Chondrocyte (in vitro differentiated cells): ENCODE measurements at regions not wholly inside any gene's neighbourhood (a gene's known extent, or its start where the extent isn't known, plus 50 kb on each side); places are given as distances from the start of the nearest gene placed in this dataset.

Experiments
- DNase-seq: peaks from one replicate; pipeline ENCODE4 v3.0.0; 2021; ENCODE audit warnings: mixed read lengths, low spot score
- H3K27ac Mint-ChIP-seq: one replicate; pipeline ENCODE4 v1.8.0; 2021; ENCODE audit warnings: mild to moderate bottlenecking, moderate library complexity, mixed read lengths; ENCODE audit not compliant: unreplicated experiment
- H3K27me3 Mint-ChIP-seq: 2 replicates; pipeline ENCODE4 v1.8.0; 2021; ENCODE audit warnings: low read depth, mixed read lengths
- H3K36me3 Mint-ChIP-seq: 2 replicates; pipeline ENCODE4 v1.8.0; 2021; ENCODE audit warnings: low read depth, mixed read lengths
- H3K4me1 Mint-ChIP-seq: 2 replicates; pipeline ENCODE4 v1.8.0; 2021; ENCODE audit warnings: low read depth, mild to moderate bottlenecking, mixed read lengths
- H3K4me3 Mint-ChIP-seq: one replicate; pipeline ENCODE4 v1.8.0; 2021; ENCODE audit warnings: mild to moderate bottlenecking, moderate library complexity, mixed read lengths; ENCODE audit not compliant: unreplicated experiment
- H3K9me3 Mint-ChIP-seq: 2 replicates; pipeline ENCODE4 v1.8.0; 2021; ENCODE audit warnings: low read depth, mixed read lengths
- TF ChIP-seq, protein P1 (sequence below): fragments of 200-600 bp; sonication (generic); IDR thresholded peaks from 2 replicates; pipeline ENCODE4 v1.5.0; 2021; ENCODE audit warnings: antibody characterized with exemption, mild to moderate bottlenecking, moderate library complexity

DNA sequence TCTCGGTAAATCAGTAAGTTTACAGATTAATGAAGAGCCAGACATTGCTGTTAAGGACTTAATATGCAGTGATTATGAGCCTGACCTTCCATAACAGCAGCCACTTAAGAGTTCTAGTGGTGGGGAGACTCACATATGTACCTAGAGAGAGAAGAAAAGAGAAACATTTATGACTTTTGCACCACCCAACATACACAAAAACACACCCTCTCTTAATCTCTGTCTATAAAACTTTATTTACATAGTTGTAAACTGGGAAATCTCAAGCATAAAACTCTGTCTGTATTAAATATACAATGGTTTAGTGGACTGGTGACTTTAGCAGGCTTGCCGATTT lies 347.4 kb upstream of the ADGRL2 start:
- TF ChIP-seq, protein P1, sequence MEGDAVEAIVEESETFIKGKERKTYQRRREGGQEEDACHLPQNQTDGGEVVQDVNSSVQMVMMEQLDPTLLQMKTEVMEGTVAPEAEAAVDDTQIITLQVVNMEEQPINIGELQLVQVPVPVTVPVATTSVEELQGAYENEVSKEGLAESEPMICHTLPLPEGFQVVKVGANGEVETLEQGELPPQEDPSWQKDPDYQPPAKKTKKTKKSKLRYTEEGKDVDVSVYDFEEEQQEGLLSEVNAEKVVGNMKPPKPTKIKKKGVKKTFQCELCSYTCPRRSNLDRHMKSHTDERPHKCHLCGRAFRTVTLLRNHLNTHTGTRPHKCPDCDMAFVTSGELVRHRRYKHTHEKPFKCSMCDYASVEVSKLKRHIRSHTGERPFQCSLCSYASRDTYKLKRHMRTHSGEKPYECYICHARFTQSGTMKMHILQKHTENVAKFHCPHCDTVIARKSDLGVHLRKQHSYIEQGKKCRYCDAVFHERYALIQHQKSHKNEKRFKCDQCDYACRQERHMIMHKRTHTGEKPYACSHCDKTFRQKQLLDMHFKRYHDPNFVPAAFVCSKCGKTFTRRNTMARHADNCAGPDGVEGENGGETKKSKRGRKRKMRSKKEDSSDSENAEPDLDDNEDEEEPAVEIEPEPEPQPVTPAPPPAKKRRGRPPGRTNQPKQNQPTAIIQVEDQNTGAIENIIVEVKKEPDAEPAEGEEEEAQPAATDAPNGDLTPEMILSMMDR: no peak
- H3K9me3 Mint-ChIP-seq: no peaks in the 10 kb centered on the region
- H3K27me3 Mint-ChIP-seq: no peaks in the 10 kb centered on the region
- DNase-seq: no peak
- H3K4me1 Mint-ChIP-seq: no peaks in the 10 kb centered on the region
- no peaks in the 10 kb centered on the region for H3K36me3 Mint-ChIP-seq
- H3K27ac Mint-ChIP-seq: no peak overlapping the region
- no peak overlapping the region for H3K4me3 Mint-ChIP-seq

DNA sequence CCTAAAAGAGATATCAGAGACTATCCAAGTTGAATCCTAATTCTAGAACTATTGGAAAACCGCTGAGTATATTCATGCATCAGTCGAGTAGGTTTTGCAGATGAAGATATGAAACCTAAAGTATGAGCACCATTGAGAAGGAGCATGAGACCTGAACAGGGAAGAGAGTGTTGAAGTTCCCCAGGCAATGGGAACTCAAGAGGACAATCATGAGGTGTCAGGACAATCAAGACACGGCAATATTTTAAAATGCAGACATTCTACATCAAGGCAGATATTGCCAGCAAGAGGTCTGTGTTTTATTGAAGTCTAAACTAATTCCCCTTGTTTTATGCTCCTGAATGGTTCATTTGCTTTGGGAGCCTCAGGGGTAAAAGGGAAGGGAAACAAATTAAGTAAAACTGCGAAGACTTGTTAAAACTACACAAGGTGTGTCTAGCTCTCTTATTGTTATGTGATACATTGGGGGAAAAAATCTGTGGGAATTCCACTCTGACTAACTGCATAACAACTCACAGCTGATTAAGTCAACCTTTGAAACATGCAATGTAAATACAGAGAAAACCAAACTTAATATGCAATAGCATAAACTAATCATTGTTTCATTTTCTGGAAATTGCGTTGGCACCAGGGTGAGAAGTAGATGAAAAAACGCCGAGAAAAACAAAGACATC lies 347.9 kb upstream of the ADGRL2 start:
- TF ChIP-seq, protein P1: no peak
- no peaks in the 10 kb centered on the region for H3K36me3 Mint-ChIP-seq
- DNase-seq: no peak
- H3K27ac Mint-ChIP-seq: no peak overlapping the region
- H3K4me3 Mint-ChIP-seq: no peak overlapping the region
- H3K27me3 Mint-ChIP-seq: no peaks in the 10 kb centered on the region
- no peaks in the 10 kb centered on the region for H3K9me3 Mint-ChIP-seq
- H3K4me1 Mint-ChIP-seq: no peaks in the 10 kb centered on the region

DNA sequence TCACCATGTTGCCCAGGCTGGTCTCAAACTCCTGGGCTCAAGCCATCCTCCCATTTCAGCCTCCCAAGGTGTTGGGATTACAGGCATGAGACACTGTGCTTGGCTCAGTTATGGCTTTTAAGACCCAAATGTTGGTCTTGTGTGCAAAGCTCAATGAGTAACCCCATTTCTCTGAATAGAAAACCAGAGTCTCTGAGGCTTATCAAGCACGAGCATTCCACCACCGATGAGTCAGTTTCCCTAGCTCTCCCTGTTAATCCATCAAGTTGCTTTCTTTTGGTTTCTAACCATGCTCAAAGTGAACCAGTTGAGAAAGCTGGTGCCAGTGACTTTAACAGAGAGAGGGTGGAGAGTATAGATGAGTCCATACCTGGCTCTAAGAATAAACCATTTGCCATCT lies 350.9 kb upstream of the ADGRL2 start:
- TF ChIP-seq, protein P1: no peak
- H3K27me3 Mint-ChIP-seq: no peaks in the 10 kb centered on the region
- no peak for DNase-seq
- no peaks in the 10 kb centered on the region for H3K9me3 Mint-ChIP-seq
- H3K4me1 Mint-ChIP-seq: no peaks in the 10 kb centered on the region
- H3K4me3 Mint-ChIP-seq: no peak overlapping the region
- H3K36me3 Mint-ChIP-seq: no peaks in the 10 kb centered on the region
- H3K27ac Mint-ChIP-seq: no peak overlapping the region

DNA sequence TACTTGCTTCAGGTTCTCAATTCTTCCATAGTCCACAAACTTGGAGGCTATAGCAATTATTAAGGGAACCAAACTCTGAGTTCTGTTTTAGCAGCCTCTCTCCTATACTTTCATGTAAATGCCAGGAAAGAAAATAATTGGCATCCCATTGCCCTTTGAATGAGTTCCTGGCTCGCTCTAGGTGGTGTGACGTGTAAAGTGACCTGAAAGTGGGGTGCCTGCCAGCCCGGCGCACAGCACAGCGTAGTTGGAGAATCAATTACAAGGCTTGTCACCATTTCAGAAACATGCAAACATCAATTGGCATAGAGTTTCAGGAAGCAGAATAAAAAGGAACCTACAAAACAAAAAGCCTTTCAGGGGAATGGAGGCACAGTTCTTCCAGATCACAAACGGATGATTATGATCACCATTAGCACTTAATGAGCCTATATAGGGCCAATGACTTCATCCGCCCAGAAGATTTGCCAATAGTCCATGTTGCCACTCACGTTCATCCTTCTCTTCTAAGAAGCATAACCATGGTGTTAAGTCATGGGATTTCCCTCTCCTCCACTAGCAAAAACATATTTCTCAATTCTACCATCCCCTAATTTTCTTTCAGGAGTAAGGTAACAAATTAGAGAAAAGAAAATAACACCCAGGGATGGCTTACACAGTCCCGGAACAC lies 354.6 kb upstream of the ADGRL2 start:
- no peaks in the 10 kb centered on the region for H3K4me1 Mint-ChIP-seq
- TF ChIP-seq, protein P1: no peak
- H3K36me3 Mint-ChIP-seq: no peaks in the 10 kb centered on the region
- H3K4me3 Mint-ChIP-seq: no peak overlapping the region
- no peaks in the 10 kb centered on the region for H3K9me3 Mint-ChIP-seq
- H3K27ac Mint-ChIP-seq: no peak overlapping the region
- H3K27me3 Mint-ChIP-seq: no peaks in the 10 kb centered on the region
- DNase-seq: no peak

DNA sequence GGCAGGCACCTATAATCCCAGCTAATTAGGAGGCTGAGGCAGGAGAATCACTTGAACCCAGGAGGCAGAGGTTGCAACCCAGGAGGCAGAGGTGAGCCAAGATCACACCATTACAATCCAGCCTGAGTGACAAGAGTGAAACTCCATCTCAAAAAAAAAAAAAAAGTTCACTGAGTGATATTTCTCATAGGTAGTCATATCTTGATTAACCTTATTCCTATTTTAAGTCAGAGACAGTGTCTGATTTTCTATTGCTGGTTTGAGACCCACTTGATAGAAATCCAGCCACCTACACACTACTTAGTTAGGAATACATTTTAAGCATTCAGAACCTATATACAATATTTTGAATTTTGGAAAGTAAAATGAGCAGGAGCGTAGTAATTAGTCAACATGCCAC lies 357.4 kb upstream of the ADGRL2 start:
- Mint-ChIP-seq H3K4me3 (no peak overlapping the region), H3K27ac (no peak overlapping the region), H3K36me3 (no peaks in the 10 kb centered on the region), H3K4me1 (no peaks in the 10 kb centered on the region), H3K9me3 (no peaks in the 10 kb centered on the region), H3K27me3 (no peaks in the 10 kb centered on the region)
- DNase-seq: no peak
- TF ChIP-seq, protein P1: no peak
